ENCODE measurements at regions not wholly inside any gene's neighbourhood (a gene's known extent, or its start where the extent isn't known, plus 50 kb on each side); places are given as distances from the start of the nearest gene placed in this dataset.

DNA sequence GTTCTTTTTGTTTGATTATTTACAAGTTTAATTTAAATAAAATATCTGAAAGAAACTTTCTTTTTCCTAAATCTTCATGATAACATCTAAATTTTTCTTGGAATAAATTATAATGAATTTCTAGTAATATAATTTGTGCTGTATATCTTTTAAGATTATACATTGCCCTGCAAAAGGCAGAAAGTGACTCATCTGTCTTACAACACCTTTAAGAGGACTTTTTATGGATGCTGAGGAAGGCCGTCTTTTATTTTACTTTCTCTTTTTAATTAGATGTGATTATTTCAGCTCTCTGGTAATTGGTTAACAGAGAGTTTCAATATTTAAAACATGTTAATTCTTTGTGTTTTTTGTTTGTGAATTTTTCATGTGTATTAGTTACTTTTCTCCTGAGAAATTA lies 598.4 kb downstream of the RPL10L start:
- no peaks in the 10 kb centered on the region for H3K27me3 Mint-ChIP-seq
- no peak overlapping the region for H3K4me3 Mint-ChIP-seq
- no peaks in the 10 kb centered on the region for H3K9me3 Mint-ChIP-seq
- no peaks in the 10 kb centered on the region for H3K4me1 Mint-ChIP-seq
- DNase-seq (no peak), ATAC-seq (replicated peaks) (no peak)
- H3K36me3 Mint-ChIP-seq, result no peaks in the 10 kb centered on the region
- H3K27ac Mint-ChIP-seq, result no peak overlapping the region

DNA sequence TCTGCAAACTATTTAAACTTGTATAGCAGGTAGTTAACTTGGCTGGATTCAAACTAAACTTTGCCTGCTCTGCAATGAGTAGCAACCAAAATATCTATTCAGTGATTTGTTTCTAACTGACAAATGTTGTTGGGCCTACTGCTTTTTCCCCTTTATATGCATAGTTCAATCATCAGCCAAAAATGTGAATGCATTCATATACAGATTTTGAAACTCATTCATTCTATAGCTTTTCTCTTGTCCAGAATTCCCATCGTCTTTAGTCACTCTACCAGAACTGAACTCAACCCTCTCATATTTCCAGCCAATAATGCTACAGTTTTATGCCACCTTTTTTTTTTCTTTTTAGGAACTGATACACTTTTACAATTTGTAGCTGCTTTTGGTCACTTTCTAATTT lies 599.8 kb downstream of the RPL10L start:
- no peaks in the 10 kb centered on the region for H3K36me3 Mint-ChIP-seq
- no peaks in the 10 kb centered on the region for H3K4me1 Mint-ChIP-seq
- H3K4me3 Mint-ChIP-seq, result no peak overlapping the region
- no peaks in the 10 kb centered on the region for H3K27me3 Mint-ChIP-seq
- no peak overlapping the region for H3K27ac Mint-ChIP-seq
- no peak for ATAC-seq (replicated peaks)
- no peak for DNase-seq
- H3K9me3 Mint-ChIP-seq, result peaks cover 2% of the 10 kb centered on the region in 2 donors

DNA sequence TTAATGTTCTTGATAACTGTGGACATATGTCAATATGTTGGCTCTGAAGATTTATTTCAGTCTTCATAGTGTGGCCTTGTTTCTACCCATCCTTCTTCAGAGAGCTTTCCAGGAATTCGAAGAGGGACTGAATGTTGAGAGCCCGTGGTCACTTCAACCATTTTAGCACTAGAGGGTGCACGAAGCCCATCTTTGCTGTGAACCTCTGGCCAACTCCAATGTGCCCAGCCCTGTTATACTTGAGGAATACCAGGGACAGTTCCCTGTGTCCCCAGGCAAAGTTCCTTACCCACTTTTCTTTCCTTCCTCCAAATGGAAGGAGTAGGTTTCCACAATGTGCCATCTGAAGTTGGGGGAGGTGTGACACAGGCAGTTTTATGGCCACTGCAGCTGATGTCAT lies 603.5 kb downstream of the RPL10L start:
- DNase-seq (no peak), ATAC-seq (replicated peaks) (no peak)
- H3K36me3 Mint-ChIP-seq, result no peaks in the 10 kb centered on the region
- H3K27me3 Mint-ChIP-seq, result no peaks in the 10 kb centered on the region
- H3K27ac Mint-ChIP-seq, result no peak overlapping the region
- no peak overlapping the region for H3K4me3 Mint-ChIP-seq
- H3K4me1 Mint-ChIP-seq, result no peaks in the 10 kb centered on the region
- H3K9me3 Mint-ChIP-seq, result peaks cover 2 to 3% of the 10 kb centered on the region in 2 donors

DNA sequence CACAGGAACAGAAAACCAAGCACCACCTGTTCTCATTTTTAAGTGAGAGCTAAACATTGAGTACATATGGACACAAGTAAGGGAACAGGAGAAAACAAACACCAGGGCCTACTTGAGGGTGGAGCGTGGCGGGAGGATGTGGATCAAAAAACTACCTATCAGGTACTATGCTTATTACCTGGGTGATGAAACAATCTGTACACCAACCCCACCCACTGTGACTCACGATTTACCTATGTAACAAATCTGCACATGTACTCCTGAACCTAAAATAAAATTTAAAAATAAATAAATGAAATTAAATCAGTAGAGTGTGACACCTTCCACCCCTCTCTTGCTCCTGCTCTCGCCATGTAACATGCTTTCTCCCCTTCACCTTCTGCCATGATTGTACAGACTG lies 615.5 kb downstream of the RPL10L start:
- Mint-ChIP-seq H3K9me3 (peaks cover 3 to 4% of the 10 kb centered on the region in 2 donors), H3K4me3 (no peak overlapping the region), H3K4me1 (no peaks in the 10 kb centered on the region), H3K27me3 (no peaks in the 10 kb centered on the region), H3K27ac (no peak overlapping the region), H3K36me3 (no peaks in the 10 kb centered on the region)
- no peak for ATAC-seq (replicated peaks)
- no peak for DNase-seq

DNA sequence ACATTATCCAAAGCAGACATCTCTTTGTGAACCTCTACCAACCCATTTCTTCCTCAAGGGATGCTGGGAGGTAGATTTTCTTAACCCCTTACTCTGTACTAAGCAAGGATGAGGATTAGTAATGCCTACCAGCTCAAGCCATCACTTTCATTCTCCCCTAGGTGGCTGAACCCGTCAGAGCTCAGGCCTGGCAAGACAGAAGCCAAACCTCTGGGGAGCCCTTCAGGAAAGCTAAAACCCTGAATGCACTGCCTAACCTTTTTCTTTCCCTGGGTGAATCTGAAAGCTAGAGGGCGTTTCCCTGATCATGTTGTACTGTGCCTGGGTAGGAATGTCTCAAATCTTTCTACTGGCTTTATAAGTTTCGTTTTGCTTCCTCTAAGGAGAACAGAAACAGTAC lies 617.3 kb downstream of the RPL10L start:
- Mint-ChIP-seq H3K27ac (no peak overlapping the region), H3K4me1 (no peaks in the 10 kb centered on the region), H3K27me3 (no peaks in the 10 kb centered on the region), H3K9me3 (peaks cover 0 to 4% of the 10 kb centered on the region in 2 donors), H3K4me3 (no peak overlapping the region), H3K36me3 (no peaks in the 10 kb centered on the region)
- no peak for DNase-seq
- no peak for ATAC-seq (replicated peaks)

DNA sequence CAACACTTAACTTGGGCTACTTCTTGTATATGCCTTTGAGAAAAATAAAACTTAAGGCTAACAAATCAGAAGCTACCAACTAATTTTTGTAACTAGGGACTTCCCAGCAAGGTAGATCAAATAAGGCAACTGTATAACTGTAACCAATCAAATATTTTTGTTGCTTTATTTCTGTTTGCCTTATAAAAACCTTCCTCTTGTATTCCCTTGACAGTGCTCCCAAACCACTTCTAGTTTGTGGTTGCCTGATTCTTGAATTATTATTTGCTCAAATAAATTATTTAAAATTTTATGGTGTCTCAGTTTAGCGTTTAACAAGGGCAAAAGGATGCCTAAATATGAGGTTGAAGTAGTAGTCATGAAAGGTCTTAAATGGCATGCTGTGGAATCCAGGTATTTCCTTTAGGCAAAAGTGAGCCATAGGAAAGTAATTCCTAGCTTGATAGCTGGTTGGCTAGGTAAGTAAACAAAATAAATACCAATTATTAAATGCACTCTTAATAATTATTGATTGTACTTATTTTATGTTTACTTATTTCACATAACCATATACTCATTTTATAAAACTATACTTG lies 632.6 kb downstream of the RPL10L start:
- Mint-ChIP-seq H3K27me3 (no peaks in the 10 kb centered on the region), H3K9me3 (peaks cover 0 to 10% of the 10 kb centered on the region in 2 donors), H3K27ac (no peak overlapping the region), H3K4me1 (no peaks in the 10 kb centered on the region), H3K4me3 (no peak overlapping the region), H3K36me3 (no peaks in the 10 kb centered on the region)
- ATAC-seq (replicated peaks) (no peak), DNase-seq (no peak)

DNA sequence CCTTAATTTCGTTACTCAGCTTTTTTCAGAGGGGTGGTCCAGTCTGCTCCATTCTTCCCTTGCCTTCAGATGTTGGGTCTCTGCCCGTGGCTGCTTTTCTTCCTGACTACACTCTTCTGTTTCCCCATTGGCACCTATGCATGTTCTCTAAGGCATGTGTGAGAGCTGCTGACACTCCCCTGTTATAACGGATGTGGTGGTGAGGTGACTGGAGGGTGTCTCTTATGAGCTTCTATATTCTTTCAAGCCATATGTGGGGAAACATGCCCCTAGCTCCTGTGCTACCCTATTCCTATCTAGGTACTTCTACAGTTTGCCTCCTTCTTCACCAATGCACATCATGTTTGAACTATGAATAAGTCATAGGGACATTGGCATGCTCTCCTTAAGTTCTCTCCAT lies 643.2 kb downstream of the RPL10L start:
- no peaks in the 10 kb centered on the region for H3K27me3 Mint-ChIP-seq
- H3K36me3 Mint-ChIP-seq, result no peaks in the 10 kb centered on the region
- no peak overlapping the region for H3K4me3 Mint-ChIP-seq
- H3K9me3 Mint-ChIP-seq, result peaks cover 17 to 18% of the 10 kb centered on the region in 2 donors
- ATAC-seq (replicated peaks) (no peak), DNase-seq (no peak)
- no peaks in the 10 kb centered on the region for H3K4me1 Mint-ChIP-seq
- no peak overlapping the region for H3K27ac Mint-ChIP-seq

DNA sequence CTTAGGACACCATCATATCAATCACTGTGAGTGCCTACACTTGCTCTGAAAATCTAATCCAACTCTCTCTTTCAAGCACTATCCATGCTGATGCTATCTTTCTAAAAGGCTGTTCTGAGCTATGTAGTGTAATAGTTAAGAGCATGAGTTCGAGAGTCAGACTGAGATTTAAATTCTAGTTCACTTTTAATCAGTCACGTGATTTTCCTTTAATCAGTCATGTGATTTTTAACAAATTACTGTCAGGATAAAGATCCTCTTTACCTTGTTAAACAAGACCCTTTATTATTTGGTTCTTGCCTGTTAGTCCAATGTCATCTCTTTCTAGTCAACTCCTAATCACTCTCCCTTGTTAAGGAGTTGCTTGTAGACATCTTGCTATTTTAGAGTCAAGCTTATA lies 653.0 kb downstream of the RPL10L start:
- no peak for ATAC-seq (replicated peaks)
- no peak overlapping the region for H3K4me3 Mint-ChIP-seq
- H3K27me3 Mint-ChIP-seq, result no peaks in the 10 kb centered on the region
- no peaks in the 10 kb centered on the region for H3K36me3 Mint-ChIP-seq
- H3K27ac Mint-ChIP-seq, result no peak overlapping the region
- no peaks in the 10 kb centered on the region for H3K4me1 Mint-ChIP-seq
- DNase-seq, result no peak
- peaks cover 4 to 5% of the 10 kb centered on the region in 2 donors for H3K9me3 Mint-ChIP-seq

DNA sequence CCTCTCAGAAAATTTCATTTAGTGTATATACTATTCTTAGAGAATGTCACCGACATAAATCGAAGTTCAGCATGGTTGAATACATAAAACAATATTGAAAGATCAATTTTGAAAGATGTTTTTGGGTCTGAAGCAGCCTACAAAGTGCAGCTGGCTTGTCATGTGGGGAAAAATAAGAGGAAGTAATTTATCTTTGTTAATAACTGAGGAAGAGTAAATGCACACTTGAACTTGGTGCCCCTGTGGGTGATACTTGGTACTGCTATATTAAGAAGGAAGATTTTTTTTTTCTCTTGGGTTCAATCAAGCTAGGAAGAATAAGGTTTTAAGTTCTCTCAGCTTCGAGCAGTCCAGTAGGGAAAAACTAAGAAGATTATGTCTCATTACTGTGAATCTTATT lies 661.3 kb downstream of the RPL10L start:
- Mint-ChIP-seq H3K9me3 (peaks cover 3 to 7% of the 10 kb centered on the region in 2 donors), H3K27ac (no peak overlapping the region)

DNA sequence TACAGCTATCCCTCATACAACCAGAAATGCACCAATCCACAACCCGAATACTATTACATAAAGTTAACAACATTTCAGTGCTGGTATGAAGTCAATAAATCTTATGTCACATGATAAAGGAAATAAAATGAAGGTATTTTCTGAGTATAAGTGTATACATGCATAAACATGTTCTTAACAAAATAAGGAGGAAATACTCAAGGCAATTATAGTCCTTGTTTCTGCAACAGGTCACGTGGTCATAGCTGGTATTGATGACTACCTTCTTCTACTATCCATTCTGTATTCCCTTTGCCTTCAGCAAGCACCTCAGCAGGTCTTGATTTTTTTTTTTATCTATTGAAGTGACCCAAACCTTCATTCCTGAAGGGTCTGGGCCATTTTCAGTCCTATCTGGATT lies 675.6 kb downstream of the RPL10L start:
- ATAC-seq (replicated peaks) (no peak), DNase-seq (no peak)
- Mint-ChIP-seq H3K36me3 (no peaks in the 10 kb centered on the region), H3K27ac (no peak overlapping the region), H3K9me3 (peaks cover 0 to 3% of the 10 kb centered on the region in 2 donors), H3K27me3 (no peaks in the 10 kb centered on the region), H3K4me3 (no peak overlapping the region), H3K4me1 (no peaks in the 10 kb centered on the region)

More for the DNA sequence above, 661.3 kb downstream of the RPL10L start:
- H3K4me3 Mint-ChIP-seq, result no peak overlapping the region
- no peak for DNase-seq
- H3K4me1 Mint-ChIP-seq, result no peaks in the 10 kb centered on the region
- no peaks in the 10 kb centered on the region for H3K27me3 Mint-ChIP-seq
- H3K36me3 Mint-ChIP-seq, result no peaks in the 10 kb centered on the region
- ATAC-seq (replicated peaks), result no peak

DNA sequence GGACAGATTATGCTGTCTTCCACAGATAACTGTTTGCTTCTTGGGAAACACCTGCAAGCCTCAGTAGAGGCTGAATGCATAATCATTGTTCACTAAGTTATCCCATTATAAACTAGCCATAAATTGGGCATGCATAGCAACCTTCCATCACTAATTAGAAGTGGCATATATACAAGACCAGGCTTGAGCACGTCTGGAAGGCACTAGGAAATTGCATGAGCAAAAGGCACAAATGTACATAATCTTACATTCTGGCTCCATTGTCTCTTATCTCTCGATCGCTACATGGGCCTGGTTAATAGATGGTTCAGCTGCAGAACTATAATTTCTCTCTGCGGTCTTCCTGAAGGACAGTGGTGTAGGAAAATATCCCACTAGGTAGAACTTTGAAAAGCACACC lies 679.2 kb downstream of the RPL10L start:
- no peaks in the 10 kb centered on the region for H3K27me3 Mint-ChIP-seq
- H3K27ac Mint-ChIP-seq, result no peak overlapping the region
- H3K9me3 Mint-ChIP-seq, result peaks cover 0 to 2% of the 10 kb centered on the region in 2 donors
- H3K4me1 Mint-ChIP-seq, result no peaks in the 10 kb centered on the region
- no peak overlapping the region for H3K4me3 Mint-ChIP-seq
- no peak for DNase-seq
- no peak for ATAC-seq (replicated peaks)
- H3K36me3 Mint-ChIP-seq, result no peaks in the 10 kb centered on the region

DNA sequence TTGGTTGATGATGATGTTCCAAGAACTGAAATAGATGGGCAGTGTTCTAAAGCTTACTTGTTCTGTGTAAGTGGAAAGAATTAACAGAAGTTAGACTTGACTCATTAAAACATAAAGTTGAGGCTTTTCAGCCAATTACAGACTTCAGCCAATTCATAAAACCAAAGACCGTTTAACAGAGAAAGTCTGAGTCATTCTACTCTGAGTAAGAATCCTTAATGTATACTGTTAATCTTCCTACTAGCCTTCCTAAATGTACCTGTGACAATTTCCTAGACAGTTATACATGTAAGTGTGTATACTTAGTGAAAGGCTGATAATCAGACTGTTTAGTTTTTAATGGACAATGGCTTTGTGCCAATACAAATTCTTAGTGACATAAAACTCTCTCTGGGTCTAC lies 681.0 kb downstream of the RPL10L start:
- Mint-ChIP-seq H3K4me1 (no peaks in the 10 kb centered on the region), H3K36me3 (no peaks in the 10 kb centered on the region), H3K27me3 (no peaks in the 10 kb centered on the region), H3K4me3 (no peak overlapping the region), H3K27ac (no peak overlapping the region), H3K9me3 (peaks cover 0 to 1% of the 10 kb centered on the region in 2 donors)
- ATAC-seq (replicated peaks) (no peak), DNase-seq (no peak)

DNA sequence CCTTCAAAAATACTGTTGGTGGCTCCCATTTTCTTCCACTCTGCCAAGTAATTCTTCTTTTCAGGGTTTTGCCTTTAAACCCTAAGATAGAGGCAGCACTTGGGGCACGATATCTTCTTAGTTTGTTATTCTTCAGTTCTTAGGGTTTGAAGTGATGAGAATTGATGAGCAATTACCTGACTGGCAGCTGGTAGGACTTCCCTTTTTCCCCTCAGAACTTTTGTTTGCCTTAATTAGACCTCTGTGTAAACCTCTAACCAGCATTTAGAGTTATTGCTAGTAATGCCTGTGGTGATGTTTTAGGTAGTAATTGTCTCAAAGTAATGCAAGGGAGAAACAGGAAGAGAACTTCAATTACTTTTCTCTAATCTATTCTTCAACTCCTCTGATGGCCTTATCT lies 683.5 kb downstream of the RPL10L start:
- ATAC-seq (replicated peaks) (no peak), DNase-seq (no peak)
- no peak overlapping the region for H3K4me3 Mint-ChIP-seq
- no peaks in the 10 kb centered on the region for H3K27me3 Mint-ChIP-seq
- no peaks in the 10 kb centered on the region for H3K36me3 Mint-ChIP-seq
- peaks cover 0 to 3% of the 10 kb centered on the region in 2 donors for H3K9me3 Mint-ChIP-seq
- H3K4me1 Mint-ChIP-seq, result no peaks in the 10 kb centered on the region
- no peak overlapping the region for H3K27ac Mint-ChIP-seq

DNA sequence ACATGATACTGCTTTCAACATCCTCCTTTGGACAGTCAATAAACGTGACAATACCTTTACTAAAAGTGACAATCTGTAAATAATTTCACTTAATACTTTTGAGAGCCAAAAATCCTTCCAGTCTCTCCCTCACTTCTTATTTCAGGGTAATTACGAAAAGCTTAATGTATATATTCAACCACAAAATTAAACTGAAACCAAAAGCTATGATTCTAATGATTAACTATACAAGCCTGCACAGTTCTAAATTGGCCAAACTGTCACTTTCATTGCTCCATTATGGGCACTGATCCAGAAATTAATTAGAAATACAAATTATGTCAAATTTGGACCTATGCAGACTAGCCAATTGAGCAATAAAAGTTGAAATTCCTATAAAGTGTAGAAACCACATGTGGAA lies 696.5 kb upstream of the MIS18BP1 start:
- ATAC-seq (replicated peaks) (no peak), DNase-seq (no peak)
- H3K27ac Mint-ChIP-seq, result no peak overlapping the region
- no peak overlapping the region for H3K4me3 Mint-ChIP-seq
- no peaks in the 10 kb centered on the region for H3K9me3 Mint-ChIP-seq
- no peaks in the 10 kb centered on the region for H3K36me3 Mint-ChIP-seq
- no peaks in the 10 kb centered on the region for H3K4me1 Mint-ChIP-seq
- no peaks in the 10 kb centered on the region for H3K27me3 Mint-ChIP-seq

DNA sequence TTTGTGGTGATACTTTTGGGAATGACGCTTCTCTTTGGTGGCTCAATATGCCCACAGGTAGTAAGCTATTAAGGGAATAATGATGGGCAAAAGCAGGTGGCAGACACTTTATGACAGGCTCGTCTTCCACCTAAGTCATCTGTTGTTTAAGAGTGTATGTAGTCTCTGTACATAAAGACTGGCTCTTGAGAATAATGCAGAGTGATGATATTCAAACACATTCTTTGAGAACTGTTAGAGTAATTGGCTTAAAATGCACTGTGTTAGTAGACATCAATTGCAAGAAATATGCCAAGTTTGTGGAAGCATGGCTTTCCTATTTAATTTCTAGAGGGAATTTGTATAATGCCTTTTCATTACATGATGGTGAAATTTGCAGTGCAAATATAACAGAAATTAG lies 694.8 kb upstream of the MIS18BP1 start:
- Mint-ChIP-seq H3K4me3 (no peak overlapping the region), H3K4me1 (no peaks in the 10 kb centered on the region), H3K9me3 (peaks cover 0 to 2% of the 10 kb centered on the region in 2 donors), H3K27ac (no peak overlapping the region), H3K27me3 (no peaks in the 10 kb centered on the region), H3K36me3 (no peaks in the 10 kb centered on the region)
- no peak for ATAC-seq (replicated peaks)
- no peak for DNase-seq

DNA sequence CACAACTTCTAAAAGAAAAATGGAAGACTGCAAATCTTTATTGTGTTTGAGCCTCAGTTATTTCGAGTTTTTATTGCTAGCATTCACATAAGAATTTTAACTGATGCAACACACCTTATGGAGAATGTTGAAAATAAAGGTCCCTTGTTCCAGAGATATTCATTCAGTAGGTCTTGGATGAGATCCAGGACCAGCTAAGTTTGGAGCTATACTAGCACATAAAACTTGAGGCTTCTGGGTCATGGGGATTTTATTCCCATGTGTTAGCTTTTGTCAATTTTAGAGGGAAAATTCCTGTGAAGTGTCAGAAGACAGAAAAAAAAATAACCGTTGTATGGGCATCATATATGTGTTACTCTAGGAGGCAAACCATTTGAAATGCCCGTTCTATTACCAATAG lies 693.2 kb upstream of the MIS18BP1 start:
- Mint-ChIP-seq H3K4me3 (no peak overlapping the region), H3K27ac (no peak overlapping the region), H3K4me1 (no peaks in the 10 kb centered on the region), H3K27me3 (no peaks in the 10 kb centered on the region), H3K36me3 (no peaks in the 10 kb centered on the region), H3K9me3 (peaks cover 0 to 2% of the 10 kb centered on the region in 2 donors)
- ATAC-seq (replicated peaks) (no peak), DNase-seq (no peak)
